ENCODE measurements at regions not wholly inside any gene's neighbourhood (a gene's known extent, or its start where the extent isn't known, plus 50 kb on each side); places are given as distances from the start of the nearest gene placed in this dataset.
A peak's percentile ranks its signal among the peaks of the same experiment; 100 is the strongest.
"Not testable (repeated sequence)": the region's sequence is repeated elsewhere in the genome, so short reads cannot be mapped to it uniquely, and the experiment has no call there.

DNA sequence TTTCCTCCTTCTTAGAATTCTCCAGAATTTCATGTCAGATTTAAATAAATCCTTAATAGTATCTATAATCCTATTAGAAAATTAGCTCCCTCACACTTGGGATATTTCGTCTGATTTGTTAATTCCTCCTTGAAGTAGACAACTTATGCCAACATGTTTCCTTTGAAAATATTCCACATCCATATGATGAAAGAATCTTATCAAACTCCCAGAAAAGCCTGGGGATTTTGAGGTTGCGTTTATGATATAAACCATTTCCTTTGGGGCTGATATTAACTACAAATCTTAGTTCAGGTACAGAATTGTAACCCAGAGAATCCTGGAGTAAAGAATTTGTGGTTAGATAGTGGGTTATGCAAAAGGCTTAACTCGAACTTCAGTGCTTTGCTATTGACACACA lies 2373.8 kb upstream of the ACO1 start:
- no peak for DNase-seq (ENCODE audit: low read depth)

DNA sequence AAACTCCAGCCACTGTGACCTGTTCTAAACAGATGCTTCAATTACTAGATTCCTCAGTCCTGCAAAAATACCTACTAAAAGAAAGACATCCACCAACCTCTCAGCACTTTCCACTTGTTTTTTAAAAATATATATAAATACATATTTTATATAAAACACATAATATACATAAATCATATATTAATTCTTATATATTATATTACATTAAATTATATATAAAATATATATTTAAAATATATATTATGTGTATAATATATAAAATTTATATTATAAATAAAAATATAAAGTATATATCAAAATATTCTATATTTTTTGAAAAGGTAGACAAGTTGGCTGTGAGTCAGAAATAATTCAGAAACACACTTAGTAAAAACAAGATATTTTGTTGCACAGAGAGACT lies 2371.8 kb upstream of the ACO1 start:
- no peak for DNase-seq (ENCODE audit: low read depth)

DNA sequence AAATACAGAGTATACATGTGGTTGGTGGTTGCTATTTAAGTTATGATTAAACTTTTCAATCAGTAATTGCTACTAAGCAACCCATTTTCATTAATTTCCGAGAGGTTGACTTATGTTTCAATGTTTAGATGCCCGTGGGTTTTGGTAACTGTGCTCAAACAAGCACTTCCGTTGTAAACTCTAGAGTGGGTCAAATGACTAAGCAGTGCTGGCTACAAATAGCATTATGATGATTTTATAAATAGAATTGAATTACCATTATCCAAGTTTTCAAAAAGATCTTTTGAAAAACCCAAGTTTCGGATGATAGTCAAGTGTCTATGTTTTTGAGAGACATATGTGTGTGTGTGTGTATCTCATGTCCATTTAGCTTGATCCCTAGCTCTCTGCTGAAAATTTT lies 2369.4 kb upstream of the ACO1 start:
- DNase-seq (ENCODE audit: low read depth) = peak; percentile 3

DNA sequence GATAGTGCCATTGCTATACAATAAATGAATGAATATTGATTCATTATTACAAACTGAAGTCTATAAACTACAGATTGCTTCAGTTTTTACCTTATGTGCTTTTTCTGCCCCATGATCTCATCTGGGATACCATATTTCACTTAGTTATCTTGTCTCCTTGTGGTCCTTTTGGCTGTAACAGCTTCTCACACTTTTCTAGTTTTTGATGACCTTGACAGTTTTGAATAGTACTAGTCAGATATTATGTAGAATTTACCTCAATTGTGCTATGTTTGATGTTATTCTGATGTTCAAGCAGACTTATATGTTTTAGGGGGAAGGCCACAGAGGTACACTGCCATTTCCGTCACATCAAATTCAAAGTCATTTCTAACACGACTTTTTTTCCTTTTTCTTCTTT lies 2364.3 kb upstream of the ACO1 start:
- no peak for DNase-seq (ENCODE audit: low read depth)

DNA sequence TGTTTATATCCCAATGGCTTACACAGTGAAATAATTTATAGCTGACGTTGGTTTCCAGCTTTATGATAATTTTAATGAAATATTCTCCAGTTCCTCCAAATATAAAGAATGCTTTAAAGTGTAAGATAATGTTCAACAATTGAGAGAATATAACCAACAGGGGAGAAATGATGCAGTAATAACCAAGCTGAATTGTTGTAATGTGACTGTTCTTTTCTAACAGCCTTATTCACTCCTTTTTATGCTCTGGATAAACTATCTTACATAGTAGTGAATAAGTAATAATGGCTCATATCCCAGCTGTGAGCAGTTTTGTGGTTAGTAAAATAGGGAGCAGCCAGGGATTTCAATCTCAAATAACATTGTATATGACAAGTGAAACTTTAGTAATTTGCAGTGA lies 2348.7 kb upstream of the ACO1 start:
- peak; percentile 2 for DNase-seq (ENCODE audit: low read depth)

DNA sequence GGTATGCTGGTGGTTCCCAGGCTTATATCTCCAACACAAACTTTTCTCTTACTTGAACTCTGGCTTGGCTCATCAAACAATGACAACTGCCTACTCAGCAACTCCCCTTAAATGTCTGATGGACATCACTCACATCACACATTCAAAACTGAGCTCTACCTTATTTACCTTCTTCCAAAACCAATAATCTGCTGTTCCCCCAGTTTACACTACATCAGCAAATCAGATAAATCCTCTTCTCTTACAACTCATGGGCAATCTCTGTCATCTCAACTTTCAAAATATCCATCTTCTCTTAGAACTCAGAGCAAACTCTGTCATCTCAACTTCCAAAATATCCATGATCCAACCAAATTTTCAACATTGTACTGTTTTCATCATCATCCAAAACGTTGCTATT lies 2347.9 kb upstream of the ACO1 start:
- DNase-seq (ENCODE audit: low read depth) = no peak

DNA sequence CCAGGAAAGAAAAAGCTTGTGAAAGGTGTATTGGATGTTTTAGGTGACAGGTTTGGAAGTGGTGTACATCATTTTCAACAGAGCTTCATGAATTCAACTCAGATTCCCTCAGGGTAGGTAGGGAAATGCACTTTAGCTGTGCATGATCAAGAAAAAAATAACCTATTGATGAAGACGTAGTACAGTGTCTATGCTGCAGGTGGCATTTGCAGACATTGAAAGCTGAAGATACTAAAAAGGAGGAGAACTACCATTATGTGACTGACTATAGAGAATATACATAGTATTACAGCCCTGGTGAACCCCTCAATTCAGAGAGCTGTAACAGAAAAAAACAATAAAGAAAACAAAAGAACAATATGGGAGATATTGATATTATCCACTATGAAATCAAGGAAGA lies 2344.7 kb upstream of the ACO1 start:
- DNase-seq (ENCODE audit: low read depth) = no peak

DNA sequence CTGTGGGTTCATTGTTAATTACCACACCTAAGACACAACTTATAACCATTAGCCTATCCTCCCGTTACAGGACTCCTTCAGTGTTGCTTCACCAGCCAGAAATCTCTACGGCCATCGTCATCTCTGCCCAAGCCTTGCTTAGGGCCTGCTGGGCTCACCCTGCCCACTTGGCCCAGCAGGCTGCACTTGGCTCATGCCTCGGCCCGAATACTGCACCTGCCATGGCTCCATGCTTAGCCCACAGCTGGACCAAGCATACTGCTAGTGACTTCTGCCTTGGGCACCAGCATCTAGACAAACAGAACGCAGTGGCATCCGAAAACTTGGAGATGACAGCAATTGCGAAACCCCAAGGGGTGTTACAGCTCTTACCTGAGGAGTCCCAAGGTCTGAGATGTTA lies 2336.0 kb upstream of the ACO1 start:
- DNase-seq (ENCODE audit: low read depth) = no peak

DNA sequence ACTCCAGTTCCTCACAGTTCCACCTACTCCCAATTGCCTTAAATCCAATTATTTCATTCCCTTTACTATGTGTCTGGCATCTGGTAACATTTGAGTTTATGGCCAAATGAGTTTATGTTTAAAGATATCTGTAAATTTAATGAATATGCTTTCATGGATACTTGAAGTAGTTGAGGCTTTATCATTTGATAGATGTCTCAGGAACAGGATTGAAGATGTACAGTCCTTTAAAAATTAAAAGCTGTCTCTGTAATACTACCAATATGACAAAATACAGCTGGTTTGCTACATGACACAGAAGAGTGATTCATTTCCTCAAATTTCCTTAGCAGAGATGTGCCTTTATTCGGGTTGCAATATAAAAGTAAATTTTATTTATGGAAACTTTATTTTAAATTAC lies 2326.0 kb upstream of the ACO1 start:
- DNase-seq (ENCODE audit: low read depth) = no peak

DNA sequence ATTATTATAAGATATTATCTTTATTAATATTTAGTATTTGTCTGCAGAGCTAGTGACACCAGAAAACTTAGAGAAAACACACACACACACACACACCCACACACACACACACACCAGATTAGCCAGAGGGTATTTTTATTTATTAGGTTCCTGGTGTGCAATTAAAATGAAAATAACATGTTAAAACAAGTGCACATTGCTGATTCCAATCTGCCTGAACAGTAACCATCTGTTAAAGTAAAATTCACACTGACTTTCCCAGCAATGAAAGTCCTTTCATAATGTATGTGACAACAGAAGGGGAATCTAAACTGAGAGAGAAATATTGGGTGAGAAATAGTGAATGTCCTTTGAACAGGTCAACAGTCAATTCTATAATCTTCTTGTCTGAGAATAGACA lies 2323.5 kb upstream of the ACO1 start:
- no peak for DNase-seq (ENCODE audit: low read depth)

DNA sequence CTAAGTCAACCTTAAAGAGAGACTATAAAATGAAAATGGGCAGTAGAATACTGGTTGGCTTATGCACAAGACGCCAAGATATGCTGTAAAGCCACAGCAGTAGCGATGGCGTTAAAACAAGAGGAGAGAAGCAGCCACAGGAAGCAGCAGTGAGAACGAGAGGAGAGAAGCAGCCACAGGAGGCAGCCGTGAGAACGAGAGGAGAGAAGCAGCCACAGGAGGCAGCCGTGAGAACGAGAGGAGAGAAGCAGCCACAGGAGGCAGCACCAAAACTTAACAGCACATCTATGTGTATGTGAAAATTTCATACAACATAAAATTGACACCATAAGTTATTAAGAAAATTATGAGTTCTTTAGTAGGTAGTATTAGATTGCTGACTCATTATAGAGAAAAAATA lies 2318.6 kb upstream of the ACO1 start:
- no peak for DNase-seq (ENCODE audit: low read depth)

DNA sequence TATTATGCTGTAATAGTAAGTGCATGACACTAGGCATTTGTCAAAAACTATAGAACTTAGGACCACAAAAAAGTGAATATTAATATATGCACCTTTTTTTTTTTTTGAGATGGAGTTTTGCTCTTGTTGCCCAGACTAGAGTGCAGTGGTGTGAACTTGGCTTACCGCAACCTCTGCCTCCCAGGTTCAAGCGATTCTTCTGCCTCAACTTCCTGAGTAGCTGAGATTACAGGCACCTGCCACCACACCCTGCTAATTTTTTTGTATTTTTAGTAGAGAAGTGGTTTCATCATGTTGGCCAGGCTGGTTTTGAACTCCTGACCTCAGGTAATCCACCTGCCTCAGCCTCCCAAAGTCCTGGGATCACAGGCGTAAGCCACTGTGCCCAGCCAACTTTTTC lies 2315.2 kb upstream of the ACO1 start:
- DNase-seq (ENCODE audit: low read depth) = not testable (repeated sequence)

DNA sequence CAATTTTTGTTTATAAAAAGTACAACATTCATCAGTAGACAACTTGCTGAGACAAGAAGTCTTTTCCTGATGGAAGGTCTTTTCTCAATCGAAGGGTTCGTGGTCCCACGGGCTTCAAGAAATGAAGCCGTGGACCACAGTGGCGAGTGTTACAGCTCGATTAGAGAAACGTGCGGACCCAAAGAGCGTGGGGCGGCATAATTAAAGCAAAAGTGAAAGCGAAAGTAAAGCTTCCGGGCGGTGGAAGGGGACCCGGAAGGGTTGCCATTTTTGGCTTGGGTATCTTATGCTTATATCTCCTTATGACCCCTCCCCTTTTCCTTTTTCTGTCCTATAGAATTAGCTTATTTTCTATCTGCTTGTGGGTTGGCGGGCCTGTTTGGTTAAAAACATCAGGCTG lies 2309.4 kb upstream of the ACO1 start:
- DNase-seq (ENCODE audit: low read depth) = no peak

DNA sequence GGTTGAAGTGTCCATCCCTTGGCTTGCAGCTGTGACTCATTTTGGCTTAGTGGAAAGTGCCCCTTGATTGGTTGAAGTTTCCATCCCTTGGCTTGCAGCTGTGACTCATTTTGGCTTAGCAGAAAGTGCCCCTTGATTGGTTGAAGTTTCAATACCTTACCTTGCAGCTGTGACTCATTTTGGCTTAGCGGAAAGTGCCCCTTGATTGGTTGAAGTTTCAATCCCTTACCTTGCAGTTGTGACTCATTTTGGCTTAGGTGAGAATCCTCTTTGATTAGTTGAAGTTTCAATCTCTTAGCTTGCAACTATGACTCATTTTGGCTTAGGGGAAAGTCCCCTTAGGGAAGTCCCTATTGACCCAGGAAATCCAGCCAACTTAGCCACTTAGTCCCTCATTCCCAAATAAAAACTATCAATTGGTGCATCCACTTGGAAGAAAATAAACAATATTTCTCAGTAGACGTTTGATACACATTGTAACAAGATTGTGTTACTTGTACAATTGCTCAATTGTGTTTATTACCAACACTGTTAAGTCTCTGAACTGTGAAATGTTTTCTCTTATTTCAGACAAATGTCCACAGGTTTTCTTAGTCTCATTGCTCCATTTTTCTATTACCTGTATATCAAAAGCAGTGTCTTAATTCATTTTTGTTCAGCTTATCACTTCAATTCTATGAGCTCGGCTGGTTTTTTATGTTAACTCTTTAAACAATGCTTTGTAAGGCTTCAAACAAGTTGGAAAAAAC lies 2308.8 kb upstream of the ACO1 start:
- no peak for DNase-seq (ENCODE audit: low read depth)

DNA sequence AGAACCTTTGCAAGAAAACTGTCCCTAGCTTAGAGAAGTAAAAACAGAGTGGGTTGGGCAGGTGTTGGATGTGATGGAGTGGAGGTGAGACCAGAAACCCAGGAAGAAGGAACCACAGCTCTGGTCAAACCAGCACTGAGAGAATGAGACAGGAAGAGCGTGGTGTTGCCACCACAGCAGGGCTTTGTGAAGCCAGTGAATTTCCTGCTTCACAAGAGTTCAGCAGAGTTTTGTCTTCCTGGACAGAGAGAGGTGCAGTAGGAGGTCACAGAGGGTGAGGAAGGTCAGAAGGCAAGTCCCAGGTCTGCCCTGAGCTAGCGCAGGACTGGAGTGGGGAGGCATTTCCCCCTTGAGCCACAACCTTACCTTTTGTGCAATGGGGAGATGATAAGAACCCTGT lies 2306.2 kb upstream of the ACO1 start:
- no peak for DNase-seq (ENCODE audit: low read depth)

DNA sequence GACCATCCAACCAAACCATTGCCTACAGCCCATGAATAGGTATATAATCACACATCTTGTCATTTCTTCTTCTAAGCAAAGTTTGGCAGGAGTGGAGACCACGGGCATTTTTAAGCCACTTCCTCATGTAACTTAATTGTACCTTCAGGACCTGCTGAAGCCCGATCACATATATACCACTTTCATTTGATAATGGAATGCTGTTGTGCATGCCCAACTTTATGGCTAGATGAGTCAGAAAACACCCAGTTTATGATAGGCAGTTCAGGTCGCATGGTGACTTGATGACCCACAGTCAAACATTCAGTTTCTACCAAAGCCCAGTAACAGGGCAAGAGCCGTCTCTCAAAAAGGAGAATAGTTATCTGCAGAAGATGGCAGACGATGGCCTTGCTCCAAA lies 2295.0 kb upstream of the ACO1 start:
- no peak for DNase-seq (ENCODE audit: low read depth)

DNA sequence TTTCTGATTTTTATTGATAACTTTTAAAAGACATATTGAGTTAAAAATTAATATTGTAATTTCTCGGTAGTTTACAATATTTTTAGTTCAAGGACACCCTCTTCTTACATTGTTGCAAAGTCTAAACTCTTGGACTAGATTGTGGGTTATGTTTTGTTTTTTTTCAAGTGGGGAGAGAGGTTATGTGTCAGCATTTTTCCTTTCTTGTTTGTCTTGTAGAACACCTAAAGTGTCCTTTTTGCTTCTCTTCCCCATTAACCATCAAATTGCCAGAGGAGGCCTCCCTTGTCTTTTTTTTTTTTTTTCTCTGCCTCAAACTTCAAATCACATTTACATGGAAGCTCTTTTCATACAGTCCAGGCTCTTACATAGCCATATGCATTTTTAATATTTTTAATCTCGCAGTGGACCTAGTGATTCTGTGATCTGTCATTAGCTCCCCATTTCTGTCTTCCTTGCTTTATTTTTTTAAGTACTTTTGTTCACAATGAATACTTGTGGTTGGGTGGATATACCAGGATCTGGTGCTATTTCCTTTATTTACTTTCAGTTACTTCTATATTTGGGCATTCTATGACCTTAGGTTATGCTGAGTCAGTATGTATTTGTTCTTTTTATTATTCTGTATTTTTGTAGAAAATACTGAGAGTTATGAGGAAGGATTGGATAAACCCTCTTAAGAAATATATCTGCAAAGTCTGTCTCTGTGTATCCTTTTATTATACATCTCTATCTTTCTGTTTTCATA lies 2280.6 kb upstream of the ACO1 start:
- no peak for DNase-seq (ENCODE audit: low read depth)

DNA sequence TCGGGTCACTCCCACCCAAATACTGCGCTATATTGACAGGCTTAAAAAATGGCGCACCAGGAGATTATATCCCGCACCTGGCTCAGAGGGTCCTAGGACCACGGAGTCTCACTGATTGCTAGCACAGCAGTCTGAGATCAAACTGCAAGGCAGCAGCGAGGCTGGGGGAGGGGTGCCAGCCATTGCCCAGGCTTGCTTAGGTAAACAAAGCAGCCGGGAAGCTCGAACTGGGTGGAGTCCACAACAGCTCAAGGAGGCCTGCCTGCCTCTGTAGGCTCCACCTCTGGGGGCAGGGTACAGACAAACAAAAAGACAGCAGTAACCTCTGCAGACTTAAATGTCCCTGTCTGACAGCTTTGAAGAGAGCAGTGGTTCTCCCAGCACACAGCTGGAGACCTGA lies 2277.3 kb upstream of the ACO1 start:
- not testable (repeated sequence) for DNase-seq (ENCODE audit: low read depth)

DNA sequence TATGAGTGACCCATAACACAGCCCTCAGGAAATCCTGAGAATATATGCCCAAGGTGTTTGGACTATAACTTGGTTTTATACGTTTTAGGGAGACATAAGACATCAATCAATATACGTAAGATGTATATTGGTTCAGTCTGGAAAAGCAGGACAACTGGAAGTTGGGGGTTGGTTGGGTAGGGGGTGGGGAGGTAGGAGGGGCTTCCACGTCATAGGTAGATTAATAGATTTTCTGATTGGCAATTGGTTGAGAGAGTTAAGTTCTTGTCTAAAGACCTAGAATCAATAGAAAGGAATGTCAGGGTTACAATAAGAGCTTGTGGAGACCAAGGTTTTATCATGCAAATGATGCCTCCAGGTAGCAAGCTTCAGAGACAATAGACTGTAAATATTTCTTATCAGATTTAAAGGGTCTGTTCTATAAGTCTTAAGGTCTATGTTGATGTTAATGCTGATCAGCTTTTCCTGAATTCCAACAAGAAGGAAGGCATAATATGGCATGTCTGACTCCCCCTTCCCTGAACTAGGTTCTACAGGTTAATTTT lies 2267.7 kb upstream of the ACO1 start:
- no peak for DNase-seq (ENCODE audit: low read depth)

DNA sequence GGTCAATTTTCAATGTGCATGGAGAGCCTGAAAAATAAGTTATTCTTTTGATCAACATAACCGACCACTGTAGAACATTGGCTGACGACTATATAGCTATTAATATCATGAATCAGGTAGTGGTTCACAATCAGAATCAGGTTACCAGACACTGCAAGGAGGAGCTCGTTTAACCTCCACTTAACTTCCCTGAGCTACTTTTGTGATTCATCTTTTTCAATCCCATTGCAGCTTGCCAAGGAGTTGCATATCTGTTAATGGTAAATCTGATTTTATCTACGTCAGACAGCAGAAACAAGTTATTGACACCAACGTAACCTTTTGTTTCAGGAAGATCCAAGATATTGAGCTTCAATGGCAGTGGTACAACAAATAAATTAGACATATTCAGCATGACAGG lies 2263.8 kb upstream of the ACO1 start:
- DNase-seq (ENCODE audit: low read depth) = no peak

DNA sequence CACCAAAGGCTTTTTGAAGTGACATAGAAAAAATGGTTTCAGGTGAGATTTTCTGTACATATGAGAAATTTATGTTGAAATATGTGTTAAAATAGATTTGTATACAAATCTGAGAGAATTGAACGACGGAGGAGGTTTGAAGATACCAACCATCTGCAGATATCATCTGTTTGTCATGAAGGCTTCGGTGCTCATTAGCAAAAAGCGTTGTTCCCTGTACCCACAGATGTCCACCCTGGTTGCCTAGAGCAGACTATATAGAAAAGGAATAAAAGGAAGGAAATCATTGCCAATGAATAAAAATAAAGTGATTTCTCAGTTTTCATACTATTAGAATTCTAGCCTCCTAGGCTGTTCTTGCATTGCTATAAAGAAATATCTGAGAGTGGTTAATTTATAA lies 2262.8 kb upstream of the ACO1 start:
- DNase-seq (ENCODE audit: low read depth) = no peak

DNA sequence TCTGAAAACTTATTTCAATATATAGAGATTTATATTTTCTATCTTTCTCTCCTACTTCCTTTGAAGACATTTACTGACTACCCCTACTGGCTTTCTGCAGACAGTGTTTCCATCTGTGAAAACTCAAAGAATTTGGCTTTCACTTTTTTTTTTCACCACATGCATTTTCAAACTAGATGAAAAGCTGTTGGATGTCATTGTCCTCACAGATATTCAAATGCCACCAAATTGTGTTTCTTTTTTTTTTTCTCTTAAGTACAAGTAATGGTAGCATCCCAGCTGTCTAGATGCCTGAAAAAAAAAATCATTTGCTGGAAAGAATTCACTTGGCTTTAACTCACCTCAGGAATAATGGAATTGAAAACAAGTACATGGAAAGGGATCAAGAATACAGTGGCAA lies 2258.6 kb upstream of the ACO1 start:
- no peak for DNase-seq (ENCODE audit: low read depth)

DNA sequence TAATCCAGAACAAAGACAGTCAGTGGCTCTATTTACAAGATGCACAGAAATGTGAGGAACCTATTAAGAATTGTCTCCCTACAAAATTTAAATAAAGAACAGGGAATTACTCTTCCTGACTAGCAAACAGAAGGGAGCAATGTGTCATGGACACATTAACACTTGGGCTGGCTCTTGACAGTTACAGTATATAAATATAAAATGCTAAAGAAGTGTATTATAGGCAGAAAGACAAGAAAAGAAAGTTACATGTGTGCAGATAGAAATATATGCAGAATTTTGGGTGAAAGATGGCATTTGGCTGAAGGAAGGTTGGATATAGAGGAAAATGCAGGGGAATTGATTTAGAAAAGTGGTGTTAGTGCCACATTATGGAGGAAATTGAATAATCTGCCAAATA lies 2257.1 kb upstream of the ACO1 start:
- no peak for DNase-seq (ENCODE audit: low read depth)

DNA sequence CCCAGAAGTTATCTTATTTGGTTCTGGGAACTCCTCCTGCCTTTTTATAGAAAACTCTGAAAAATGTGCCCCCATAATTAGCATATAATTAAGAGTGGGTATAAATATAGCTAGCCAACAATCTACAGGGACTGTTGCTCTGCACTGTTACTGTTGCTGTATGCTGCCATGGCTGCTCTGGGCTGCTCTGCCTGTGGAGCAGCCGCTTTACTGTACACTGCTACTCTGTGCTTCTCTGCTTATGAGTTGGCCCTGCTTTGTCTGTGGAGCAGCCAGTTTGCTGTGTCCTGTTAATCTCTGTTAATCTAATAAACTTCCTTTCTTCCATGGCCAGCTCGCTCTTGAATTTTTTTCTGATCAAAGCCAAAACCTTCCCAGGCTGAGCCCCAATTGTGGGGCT lies 2244.0 kb upstream of the ACO1 start:
- DNase-seq (ENCODE audit: low read depth) = no peak

Data from stromal cell of bone marrow (primary cell).